SK-MEL-5 (cell line): ENCODE measurements at regions not wholly inside any gene's neighbourhood (a gene's known extent, or its start where the extent isn't known, plus 50 kb on each side); places are given as distances from the start of the nearest gene placed in this dataset.

Experiments
- DNase-seq: peaks from one replicate; pipeline ENCODE4 v3.0.0-alpha.2; 2016; ENCODE audit warnings: low read depth, low spot score
- in situ Hi-C: cut with HindIII; loops from 2 replicates; pipeline ENCODE4 v1.10.0; 2016; ENCODE audit warnings: low sequenced_read_pairs, high pct_unique_total_duplicates, low pct_unique_long_range_greater_than_20kb

GRCh38 chr9:31623511-31623910 lies 760.9 kb upstream of the ACO1 start:
- DNase-seq, result no peak

GRCh38 chr9:31629292-31629691 lies 755.2 kb upstream of the ACO1 start:
- in situ Hi-C loops, result no loop called here

More at GRCh38 chr9:31623511-31623910, 760.9 kb upstream of the ACO1 start:
- in situ Hi-C loops, result no loop called here

GRCh38 chr9:31637265-31637664 lies 747.2 kb upstream of the ACO1 start:
- in situ Hi-C loops, result no loop called here
- DNase-seq, result no peak

More at GRCh38 chr9:31629292-31629691, 755.2 kb upstream of the ACO1 start:
- DNase-seq, result no peak

GRCh38 chr9:31637861-31638260 lies 746.6 kb upstream of the ACO1 start:
- in situ Hi-C loops, result no loop called here

GRCh38 chr9:31639451-31639850 lies 745.0 kb upstream of the ACO1 start:
- no peak for DNase-seq
- in situ Hi-C loops, result no loop called here

More at GRCh38 chr9:31637861-31638260, 746.6 kb upstream of the ACO1 start:
- DNase-seq, result no peak

GRCh38 chr9:31669311-31669710 lies 715.1 kb upstream of the ACO1 start:
- in situ Hi-C loops, result no loop called here

GRCh38 chr9:31671011-31671410 lies 713.4 kb upstream of the ACO1 start:
- in situ Hi-C loops, result no loop called here
- DNase-seq, result no peak

More at GRCh38 chr9:31669311-31669710, 715.1 kb upstream of the ACO1 start:
- DNase-seq, result no peak

- DNase-seq, result no peak
- in situ Hi-C loops, result no loop called here
These were observed 710.2 kb upstream of the ACO1 start for GRCh38 chr9:31674264-31674663.

GRCh38 chr9:31677415-31677814 lies 707.0 kb upstream of the ACO1 start:
- no peak for DNase-seq
- in situ Hi-C loops, result no loop called here

GRCh38 chr9:31677877-31678276 lies 706.6 kb upstream of the ACO1 start:
- in situ Hi-C loops, result no loop called here
- no peak for DNase-seq

- in situ Hi-C loops, result no loop called here
- DNase-seq, result peak; percentile 7
These were observed 701.3 kb upstream of the ACO1 start for GRCh38 chr9:31683116-31683515.

- in situ Hi-C loops, result no loop called here
These were observed 686.5 kb upstream of the ACO1 start for GRCh38 chr9:31697956-31698355.

GRCh38 chr9:31699836-31700235 lies 684.6 kb upstream of the ACO1 start:
- in situ Hi-C loops, result no loop called here
- DNase-seq, result no peak

More at GRCh38 chr9:31697956-31698355, 686.5 kb upstream of the ACO1 start:
- no peak for DNase-seq

GRCh38 chr9:31700252-31701045 lies 684.0 kb upstream of the ACO1 start:
- in situ Hi-C loops, result no loop called here
- DNase-seq, result no peak

- DNase-seq, result no peak
- in situ Hi-C loops, result no loop called here
These were observed 681.5 kb upstream of the ACO1 start for GRCh38 chr9:31702957-31703356.

- in situ Hi-C loops, result no loop called here
These were observed 669.2 kb upstream of the ACO1 start for GRCh38 chr9:31715250-31715649.

GRCh38 chr9:31719262-31719661 lies 665.2 kb upstream of the ACO1 start:
- no peak for DNase-seq
- in situ Hi-C loops, result no loop called here

More at GRCh38 chr9:31715250-31715649, 669.2 kb upstream of the ACO1 start:
- no peak for DNase-seq

GRCh38 chr9:31730398-31730797 lies 654.0 kb upstream of the ACO1 start:
- in situ Hi-C loops, result no loop called here
- no peak for DNase-seq

GRCh38 chr9:31733166-31733565 lies 651.3 kb upstream of the ACO1 start:
- in situ Hi-C loops, result no loop called here

More at GRCh38 chr9:31733166-31733565, 651.3 kb upstream of the ACO1 start:
- peak; percentile 91 for DNase-seq
